Uterus (tissue), 3 donors: ENCODE measurements at regions not wholly inside any gene's neighbourhood (a gene's known extent, or its start where the extent isn't known, plus 50 kb on each side); places are given as distances from the start of the nearest gene placed in this dataset.
"Not testable (repeated sequence)": the region's sequence is repeated elsewhere in the genome, so short reads cannot be mapped to it uniquely, and the experiment has no call there.

Experiments used
- DNase-seq, 2 donors: peaks; one replicate each; pipeline ENCODE4 v3.0.0-alpha.2; 2019 to 2020
- H3K27ac ChIP-seq, 2 donors: fragments of 200-600 bp; sonication (generic); 1 replicate in 1 of 2; 2 replicates in 1 of 2; pipeline ENCODE4 v1.5.1; 2016 to 2018
- H3K27me3 ChIP-seq, 2 donors: fragments of 200-600 bp; sonication (generic); one replicate each; pipeline ENCODE4 v1.5.1; 2018 to 2019; ENCODE audit warnings: control low read depth in 1 of 2
- H3K36me3 ChIP-seq, 2 donors: fragments of 200-600 bp; sonication (generic); one replicate each; pipeline ENCODE4 v1.5.1; 2019; ENCODE audit warnings: control low read depth in 1 of 2
- H3K4me1 ChIP-seq, 2 donors: fragments of 200-600 bp; sonication (generic); one replicate each; pipeline ENCODE4 v1.5.1; 2018 to 2019; ENCODE audit warnings: control low read depth in 1 of 2
- H3K4me3 ChIP-seq, 2 donors: fragments of 200-600 bp; sonication (generic); 1 replicate in 1 of 2; 2 replicates in 1 of 2; pipeline ENCODE4 v1.5.1; 2018 to 2019; ENCODE audit warnings: mild to moderate bottlenecking in 1 of 2
- H3K9me3 ChIP-seq, 2 donors: fragments of 200-600 bp; sonication (generic); one replicate each; pipeline ENCODE4 v1.5.1; 2019; ENCODE audit warnings: control low read depth in 1 of 2
- POLR2A ChIP-seq, 2 donors: fragments of 450-650 bp; IDR thresholded peaks; one replicate each; pipeline ENCODE4 v1.6.1; 2016; ENCODE audit warnings: antibody characterized with exemption in 2 of 2, mild to moderate bottlenecking in 1 of 2, moderate library complexity in 1 of 2
- intact Hi-C: fragments of 100-400 bp; cut with DNase I; formaldehyde crosslinking; loops from one replicate; pipeline ENCODE4 v1.15.1; 2023; ENCODE audit warnings: low total_unique reads
- TF ChIP-seq, protein P1 (sequence below), 4 experiments: fragments of 200-600 bp in 2 of 4; fragments of 450-650 bp in 2 of 4; sonication (generic) in 2 of 4; IDR thresholded peaks; one replicate each; pipeline ENCODE4 v1.5.1; 2016 to 2019; ENCODE audit warnings: antibody characterized with exemption in 4 of 4, mild to moderate bottlenecking in 2 of 4, moderate library complexity in 1 of 4
- donor health status: DM: yes; HTN: yes; CAD: no.

DNA sequence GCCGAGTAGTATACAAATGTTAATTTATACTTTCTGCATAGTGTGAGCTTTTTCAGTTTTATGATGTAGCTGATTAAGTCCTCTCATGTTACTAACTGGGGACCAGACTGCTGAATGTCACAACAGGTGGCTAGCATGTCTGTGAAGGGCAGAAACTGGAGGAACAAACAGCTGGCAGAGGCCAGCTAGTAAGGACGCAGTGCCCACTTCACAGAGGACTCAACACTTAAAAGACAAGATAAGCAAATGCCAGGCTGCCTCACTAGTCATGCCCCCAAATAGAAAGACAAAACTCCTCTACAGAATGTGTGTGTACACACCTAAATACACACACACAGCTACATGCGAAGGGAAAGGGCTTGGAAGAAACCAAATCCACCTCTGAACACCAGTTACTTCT is 73.8 kb upstream of the ZNF678 start:
- intact Hi-C loops: loop anchor here (10.0 kb wide), 1 partner anchor 465 kb away; no protein-coding TSS in a partner anchor
- DNase-seq: no peak

DNA sequence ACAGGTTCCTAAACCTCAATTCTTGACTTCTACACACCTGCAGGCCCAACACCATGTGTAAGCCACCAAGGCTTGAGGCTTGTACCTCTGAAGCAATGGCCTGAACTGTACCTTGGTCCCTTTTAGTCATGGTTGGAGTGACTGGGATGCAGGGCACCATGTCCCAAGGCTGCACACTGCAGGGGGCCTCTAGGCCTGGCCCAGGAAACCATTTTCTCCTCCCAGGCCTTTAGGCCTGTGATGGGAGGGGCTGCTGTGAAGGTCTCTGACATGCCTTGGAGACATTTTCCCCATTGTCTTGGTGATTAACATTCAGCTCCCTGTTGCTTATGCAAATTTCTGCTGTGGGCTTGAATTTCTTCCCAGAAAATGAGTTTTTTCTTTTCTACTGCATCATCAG is 75.8 kb upstream of the ZNF678 start:
- DNase-seq: no peak
- intact Hi-C loops: loop anchor here (10.0 kb wide), 1 partner anchor 467 kb away; no protein-coding TSS in a partner anchor
- Histone ChIP-seq H3K4me3 (no peak overlapping the region), H3K36me3 (no peaks in the 10 kb centered on the region), H3K9me3 (no peaks in the 10 kb centered on the region), H3K4me1 (no peaks in the 10 kb centered on the region), H3K27ac (no peak overlapping the region), H3K27me3 (no peaks in the 10 kb centered on the region)
- TF ChIP-seq, protein P1, sequence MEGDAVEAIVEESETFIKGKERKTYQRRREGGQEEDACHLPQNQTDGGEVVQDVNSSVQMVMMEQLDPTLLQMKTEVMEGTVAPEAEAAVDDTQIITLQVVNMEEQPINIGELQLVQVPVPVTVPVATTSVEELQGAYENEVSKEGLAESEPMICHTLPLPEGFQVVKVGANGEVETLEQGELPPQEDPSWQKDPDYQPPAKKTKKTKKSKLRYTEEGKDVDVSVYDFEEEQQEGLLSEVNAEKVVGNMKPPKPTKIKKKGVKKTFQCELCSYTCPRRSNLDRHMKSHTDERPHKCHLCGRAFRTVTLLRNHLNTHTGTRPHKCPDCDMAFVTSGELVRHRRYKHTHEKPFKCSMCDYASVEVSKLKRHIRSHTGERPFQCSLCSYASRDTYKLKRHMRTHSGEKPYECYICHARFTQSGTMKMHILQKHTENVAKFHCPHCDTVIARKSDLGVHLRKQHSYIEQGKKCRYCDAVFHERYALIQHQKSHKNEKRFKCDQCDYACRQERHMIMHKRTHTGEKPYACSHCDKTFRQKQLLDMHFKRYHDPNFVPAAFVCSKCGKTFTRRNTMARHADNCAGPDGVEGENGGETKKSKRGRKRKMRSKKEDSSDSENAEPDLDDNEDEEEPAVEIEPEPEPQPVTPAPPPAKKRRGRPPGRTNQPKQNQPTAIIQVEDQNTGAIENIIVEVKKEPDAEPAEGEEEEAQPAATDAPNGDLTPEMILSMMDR (IDR thresholded peaks at IDR 0.05): no peak

More for the DNA sequence above, 73.8 kb upstream of the ZNF678 start:
- no peaks in the 10 kb centered on the region for H3K27me3 ChIP-seq
- H3K4me3 ChIP-seq: no peak overlapping the region
- no peak for TF ChIP-seq POLR2A (IDR thresholded peaks at IDR 0.05)
- TF ChIP-seq, protein P1 (IDR thresholded peaks at IDR 0.05): no peak
- H3K9me3 ChIP-seq: no peaks in the 10 kb centered on the region
- no peaks in the 10 kb centered on the region for H3K36me3 ChIP-seq
- H3K4me1 ChIP-seq: no peaks in the 10 kb centered on the region
- H3K27ac ChIP-seq: no peak overlapping the region

DNA sequence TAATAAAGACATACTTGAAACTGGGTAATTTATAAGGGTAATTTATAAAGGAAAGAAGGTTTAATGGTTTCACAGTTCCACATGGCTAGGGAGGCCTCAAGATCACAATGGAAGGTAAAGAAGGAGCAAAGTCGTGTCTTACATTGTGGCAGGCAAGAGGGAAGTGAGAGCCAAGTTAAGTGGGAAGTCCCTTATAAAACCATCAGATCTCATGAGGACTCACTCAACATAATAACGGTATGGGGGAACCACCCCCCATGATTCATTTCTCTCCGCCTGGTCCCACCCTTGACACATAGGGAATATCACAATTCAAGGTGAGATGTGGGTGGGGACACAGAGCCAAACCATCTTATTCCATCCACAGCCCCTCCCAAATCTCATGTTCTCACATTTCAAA is 76.8 kb upstream of the ZNF678 start:
- Histone ChIP-seq H3K27me3 (no peaks in the 10 kb centered on the region), H3K27ac (no peak overlapping the region), H3K9me3 (no peaks in the 10 kb centered on the region), H3K36me3 (no peaks in the 10 kb centered on the region), H3K4me1 (no peaks in the 10 kb centered on the region), H3K4me3 (no peak overlapping the region)
- intact Hi-C loops: loop anchor here (10.0 kb wide), 1 partner anchor 468 kb away; no protein-coding TSS in a partner anchor
- TF ChIP-seq, protein P1 (IDR thresholded peaks at IDR 0.05): no peak
- TF ChIP-seq POLR2A (IDR thresholded peaks at IDR 0.05): no peak
- DNase-seq: no peak

DNA sequence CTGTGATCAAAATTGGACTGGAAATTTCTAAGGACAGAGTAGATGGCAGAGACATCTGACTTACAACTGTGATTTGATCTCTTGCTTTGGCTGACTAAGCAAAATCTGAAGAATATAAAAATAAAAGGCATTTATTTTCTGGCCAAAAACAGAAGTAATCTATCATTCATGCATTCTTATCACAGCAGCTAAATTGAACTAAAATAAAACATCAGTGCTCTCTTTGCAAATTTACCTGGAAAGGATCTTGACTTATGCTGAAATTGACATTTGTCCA is 81.4 kb upstream of the ZNF678 start:
- intact Hi-C loops: loop anchor here (10.0 kb wide), 1 partner anchor 473 kb away; no protein-coding TSS in a partner anchor
- H3K27ac ChIP-seq: no peak overlapping the region
- no peaks in the 10 kb centered on the region for H3K27me3 ChIP-seq
- DNase-seq: no peak
- H3K4me1 ChIP-seq: no peaks in the 10 kb centered on the region
- no peaks in the 10 kb centered on the region for H3K36me3 ChIP-seq
- H3K4me3 ChIP-seq: no peak overlapping the region
- H3K9me3 ChIP-seq: no peaks in the 10 kb centered on the region
- TF ChIP-seq POLR2A (IDR thresholded peaks at IDR 0.05): no peak
- TF ChIP-seq, protein P1 (IDR thresholded peaks at IDR 0.05): no peak

- intact Hi-C loops, DNase-seq: not testable (repeated sequence)
Measured at GRCh38 chr1:227474072-227474471, 89.3 kb upstream of the ZNF678 start.

GRCh38 chr1:227472772-227473171 is 90.6 kb upstream of the ZNF678 start:
- intact Hi-C loops: no loop called here
- H3K4me3 ChIP-seq: no peak overlapping the region
- no peaks in the 10 kb centered on the region for H3K27me3 ChIP-seq
- H3K4me1 ChIP-seq: no peaks in the 10 kb centered on the region
- no peak for DNase-seq
- TF ChIP-seq, protein P1 (IDR thresholded peaks at IDR 0.05): no peak
- TF ChIP-seq POLR2A (IDR thresholded peaks at IDR 0.05): no peak
- peaks cover 0 to 4% of the 10 kb centered on the region in 2 donors for H3K9me3 ChIP-seq
- no peaks in the 10 kb centered on the region for H3K36me3 ChIP-seq
- H3K27ac ChIP-seq: no peak overlapping the region

More at GRCh38 chr1:227474072-227474471, 89.3 kb upstream of the ZNF678 start:
- H3K9me3 ChIP-seq, H3K4me1 ChIP-seq, H3K36me3 ChIP-seq, H3K27me3 ChIP-seq, H3K27ac ChIP-seq, H3K4me3 ChIP-seq: not testable (repeated sequence)
